NCI-H82 treated with DMSO at 0.1 percent for 48 hours (cell line): ENCODE measurements at regions not wholly inside any gene's neighbourhood (a gene's known extent, or its start where the extent isn't known, plus 50 kb on each side); places are given as distances from the start of the nearest gene placed in this dataset.

ENCODE experiments used
- DNase-seq: peaks from one replicate; lab custom pipeline; 2025; ENCODE audit not compliant: unreplicated experiment; lab: John Stamatoyannopoulos, UW

- no peak for DNase-seq
Measured at GRCh38 chr18:49662506-49662905, 100.6 kb downstream of the LIPG start.

- no peak for DNase-seq
Measured at GRCh38 chr18:49658823-49659404, 97.1 kb downstream of the LIPG start.

- peak; percentile 39 for DNase-seq
Measured at GRCh38 chr18:49656073-49656692, 94.3 kb downstream of the LIPG start.

- no peak for DNase-seq
Measured at GRCh38 chr18:49655266-49656072, 93.6 kb downstream of the LIPG start.

- DNase-seq, result no peak
Measured at GRCh38 chr18:49654347-49654746, 92.5 kb downstream of the LIPG start.

- no peak for DNase-seq
Measured at GRCh38 chr18:49652881-49653724, 91.2 kb downstream of the LIPG start.

GRCh38 chr18:49651033-49651432 lies 89.2 kb downstream of the LIPG start:
- no peak for DNase-seq

- no peak for DNase-seq
Measured at GRCh38 chr18:49650426-49650891, 88.6 kb downstream of the LIPG start.

GRCh38 chr18:49648811-49649210 lies 87.0 kb downstream of the LIPG start:
- DNase-seq, result no peak
